ENCODE measurements at regions not wholly inside any gene's neighbourhood (a gene's known extent, or its start where the extent isn't known, plus 50 kb on each side); places are given as distances from the start of the nearest gene placed in this dataset.

DNA sequence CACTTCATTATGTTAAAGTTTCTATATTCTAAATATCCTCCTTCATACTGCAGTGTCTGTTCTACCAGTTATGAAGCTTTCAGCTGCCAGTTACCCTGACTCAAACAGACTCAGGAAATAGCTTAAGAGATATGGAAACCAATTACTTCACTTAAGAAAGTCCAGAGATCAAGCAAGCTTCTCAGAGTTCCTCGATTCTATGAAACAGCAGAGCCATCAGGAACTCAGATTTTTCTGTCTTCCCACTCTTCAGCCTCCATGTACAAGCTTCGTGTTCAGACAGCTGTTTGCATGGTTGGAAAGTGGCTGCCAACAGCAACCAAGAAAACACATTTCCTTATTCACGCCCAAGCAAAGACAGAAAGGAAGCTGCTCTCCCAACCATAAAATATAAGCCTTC lies 216.1 kb downstream of the ACTL7B start (continued):
- TF ChIP-seq, protein P1, sequence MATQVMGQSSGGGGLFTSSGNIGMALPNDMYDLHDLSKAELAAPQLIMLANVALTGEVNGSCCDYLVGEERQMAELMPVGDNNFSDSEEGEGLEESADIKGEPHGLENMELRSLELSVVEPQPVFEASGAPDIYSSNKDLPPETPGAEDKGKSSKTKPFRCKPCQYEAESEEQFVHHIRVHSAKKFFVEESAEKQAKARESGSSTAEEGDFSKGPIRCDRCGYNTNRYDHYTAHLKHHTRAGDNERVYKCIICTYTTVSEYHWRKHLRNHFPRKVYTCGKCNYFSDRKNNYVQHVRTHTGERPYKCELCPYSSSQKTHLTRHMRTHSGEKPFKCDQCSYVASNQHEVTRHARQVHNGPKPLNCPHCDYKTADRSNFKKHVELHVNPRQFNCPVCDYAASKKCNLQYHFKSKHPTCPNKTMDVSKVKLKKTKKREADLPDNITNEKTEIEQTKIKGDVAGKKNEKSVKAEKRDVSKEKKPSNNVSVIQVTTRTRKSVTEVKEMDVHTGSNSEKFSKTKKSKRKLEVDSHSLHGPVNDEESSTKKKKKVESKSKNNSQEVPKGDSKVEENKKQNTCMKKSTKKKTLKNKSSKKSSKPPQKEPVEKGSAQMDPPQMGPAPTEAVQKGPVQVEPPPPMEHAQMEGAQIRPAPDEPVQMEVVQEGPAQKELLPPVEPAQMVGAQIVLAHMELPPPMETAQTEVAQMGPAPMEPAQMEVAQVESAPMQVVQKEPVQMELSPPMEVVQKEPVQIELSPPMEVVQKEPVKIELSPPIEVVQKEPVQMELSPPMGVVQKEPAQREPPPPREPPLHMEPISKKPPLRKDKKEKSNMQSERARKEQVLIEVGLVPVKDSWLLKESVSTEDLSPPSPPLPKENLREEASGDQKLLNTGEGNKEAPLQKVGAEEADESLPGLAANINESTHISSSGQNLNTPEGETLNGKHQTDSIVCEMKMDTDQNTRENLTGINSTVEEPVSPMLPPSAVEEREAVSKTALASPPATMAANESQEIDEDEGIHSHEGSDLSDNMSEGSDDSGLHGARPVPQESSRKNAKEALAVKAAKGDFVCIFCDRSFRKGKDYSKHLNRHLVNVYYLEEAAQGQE (IDR thresholded peaks at IDR 0.05; ENCODE audit: unreplicated experiment), result no peak
- TF ChIP-seq JUNB (IDR thresholded peaks at IDR 0.05; ENCODE audit: unreplicated experiment) (no peak), CREB1 (CRISPR knock-in tag; IDR thresholded peaks at IDR 0.05; ENCODE audit: low read depth) (no peak), EZH2 (IDR thresholded peaks at IDR 0.05; ENCODE audit: low read depth, unreplicated experiment) (no peak), NANOG (IDR thresholded peaks at IDR 0.05; ENCODE audit: borderline replicate concordance) (no peak)
- TF ChIP-seq, protein P2, sequence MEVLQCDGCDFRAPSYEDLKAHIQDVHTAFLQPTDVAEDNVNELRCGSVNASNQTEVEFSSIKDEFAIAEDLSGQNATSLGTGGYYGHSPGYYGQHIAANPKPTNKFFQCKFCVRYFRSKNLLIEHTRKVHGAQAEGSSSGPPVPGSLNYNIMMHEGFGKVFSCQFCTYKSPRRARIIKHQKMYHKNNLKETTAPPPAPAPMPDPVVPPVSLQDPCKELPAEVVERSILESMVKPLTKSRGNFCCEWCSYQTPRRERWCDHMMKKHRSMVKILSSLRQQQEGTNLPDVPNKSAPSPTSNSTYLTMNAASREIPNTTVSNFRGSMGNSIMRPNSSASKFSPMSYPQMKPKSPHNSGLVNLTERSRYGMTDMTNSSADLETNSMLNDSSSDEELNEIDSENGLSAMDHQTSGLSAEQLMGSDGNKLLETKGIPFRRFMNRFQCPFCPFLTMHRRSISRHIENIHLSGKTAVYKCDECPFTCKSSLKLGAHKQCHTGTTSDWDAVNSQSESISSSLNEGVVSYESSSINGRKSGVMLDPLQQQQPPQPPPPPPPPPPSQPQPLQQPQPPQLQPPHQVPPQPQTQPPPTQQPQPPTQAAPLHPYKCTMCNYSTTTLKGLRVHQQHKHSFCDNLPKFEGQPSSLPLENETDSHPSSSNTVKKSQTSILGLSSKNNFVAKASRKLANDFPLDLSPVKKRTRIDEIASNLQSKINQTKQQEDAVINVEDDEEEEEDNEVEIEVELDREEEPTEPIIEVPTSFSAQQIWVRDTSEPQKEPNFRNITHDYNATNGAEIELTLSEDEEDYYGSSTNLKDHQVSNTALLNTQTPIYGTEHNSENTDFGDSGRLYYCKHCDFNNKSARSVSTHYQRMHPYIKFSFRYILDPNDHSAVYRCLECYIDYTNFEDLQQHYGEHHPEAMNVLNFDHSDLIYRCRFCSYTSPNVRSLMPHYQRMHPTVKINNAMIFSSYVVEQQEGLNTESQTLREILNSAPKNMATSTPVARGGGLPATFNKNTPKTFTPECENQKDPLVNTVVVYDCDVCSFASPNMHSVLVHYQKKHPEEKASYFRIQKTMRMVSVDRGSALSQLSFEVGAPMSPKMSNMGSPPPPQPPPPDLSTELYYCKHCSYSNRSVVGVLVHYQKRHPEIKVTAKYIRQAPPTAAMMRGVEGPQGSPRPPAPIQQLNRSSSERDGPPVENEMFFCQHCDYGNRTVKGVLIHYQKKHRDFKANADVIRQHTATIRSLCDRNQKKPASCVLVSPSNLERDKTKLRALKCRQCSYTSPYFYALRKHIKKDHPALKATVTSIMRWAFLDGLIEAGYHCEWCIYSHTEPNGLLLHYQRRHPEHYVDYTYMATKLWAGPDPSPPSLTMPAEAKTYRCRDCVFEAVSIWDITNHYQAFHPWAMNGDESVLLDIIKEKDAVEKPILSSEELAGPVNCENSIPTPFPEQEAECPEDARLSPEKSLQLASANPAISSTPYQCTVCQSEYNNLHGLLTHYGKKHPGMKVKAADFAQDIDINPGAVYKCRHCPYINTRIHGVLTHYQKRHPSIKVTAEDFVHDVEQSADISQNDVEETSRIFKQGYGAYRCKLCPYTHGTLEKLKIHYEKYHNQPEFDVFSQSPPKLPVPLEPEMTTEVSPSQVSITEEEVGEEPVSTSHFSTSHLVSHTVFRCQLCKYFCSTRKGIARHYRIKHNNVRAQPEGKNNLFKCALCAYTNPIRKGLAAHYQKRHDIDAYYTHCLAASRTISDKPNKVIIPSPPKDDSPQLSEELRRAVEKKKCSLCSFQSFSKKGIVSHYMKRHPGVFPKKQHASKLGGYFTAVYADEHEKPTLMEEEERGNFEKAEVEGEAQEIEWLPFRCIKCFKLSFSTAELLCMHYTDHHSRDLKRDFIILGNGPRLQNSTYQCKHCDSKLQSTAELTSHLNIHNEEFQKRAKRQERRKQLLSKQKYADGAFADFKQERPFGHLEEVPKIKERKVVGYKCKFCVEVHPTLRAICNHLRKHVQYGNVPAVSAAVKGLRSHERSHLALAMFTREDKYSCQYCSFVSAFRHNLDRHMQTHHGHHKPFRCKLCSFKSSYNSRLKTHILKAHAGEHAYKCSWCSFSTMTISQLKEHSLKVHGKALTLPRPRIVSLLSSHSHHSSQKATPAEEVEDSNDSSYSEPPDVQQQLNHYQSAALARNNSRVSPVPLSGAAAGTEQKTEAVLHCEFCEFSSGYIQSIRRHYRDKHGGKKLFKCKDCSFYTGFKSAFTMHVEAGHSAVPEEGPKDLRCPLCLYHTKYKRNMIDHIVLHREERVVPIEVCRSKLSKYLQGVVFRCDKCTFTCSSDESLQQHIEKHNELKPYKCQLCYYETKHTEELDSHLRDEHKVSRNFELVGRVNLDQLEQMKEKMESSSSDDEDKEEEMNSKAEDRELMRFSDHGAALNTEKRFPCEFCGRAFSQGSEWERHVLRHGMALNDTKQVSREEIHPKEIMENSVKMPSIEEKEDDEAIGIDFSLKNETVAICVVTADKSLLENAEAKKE (CRISPR knock-in tag; IDR thresholded peaks at IDR 0.05), result no peak
- TF ChIP-seq, protein P3, sequence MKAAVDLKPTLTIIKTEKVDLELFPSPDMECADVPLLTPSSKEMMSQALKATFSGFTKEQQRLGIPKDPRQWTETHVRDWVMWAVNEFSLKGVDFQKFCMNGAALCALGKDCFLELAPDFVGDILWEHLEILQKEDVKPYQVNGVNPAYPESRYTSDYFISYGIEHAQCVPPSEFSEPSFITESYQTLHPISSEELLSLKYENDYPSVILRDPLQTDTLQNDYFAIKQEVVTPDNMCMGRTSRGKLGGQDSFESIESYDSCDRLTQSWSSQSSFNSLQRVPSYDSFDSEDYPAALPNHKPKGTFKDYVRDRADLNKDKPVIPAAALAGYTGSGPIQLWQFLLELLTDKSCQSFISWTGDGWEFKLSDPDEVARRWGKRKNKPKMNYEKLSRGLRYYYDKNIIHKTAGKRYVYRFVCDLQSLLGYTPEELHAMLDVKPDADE (IDR thresholded peaks at IDR 0.05), result no peak

Data from GM23338 (cell line).